A673 (cell line): ENCODE measurements at regions not wholly inside any gene's neighbourhood (a gene's known extent, or its start where the extent isn't known, plus 50 kb on each side); places are given as distances from the start of the nearest gene placed in this dataset.
A peak's percentile ranks its signal among the peaks of the same experiment; 100 is the strongest.
"Not testable (repeated sequence)": the region's sequence is repeated elsewhere in the genome, so short reads cannot be mapped to it uniquely, and the experiment has no call there.

Source experiments
- BruUV-seq: library from RNA; stranded (reverse); fragments of 400-500 nt; replicated peaks from 2 replicates; lab custom pipeline; 2021; lab: Mats Ljungman, UMichigan
- CTCF ChIA-PET: fragments of 300-600 bp; sonication (Branson Sonifier 250); formaldehyde crosslinking; loops from one replicate; lab custom pipeline; 2022; ENCODE audit warnings: antibody characterized with exemption; lab: Charles Lee
- POLR2A ChIA-PET: fragments of 300-600 bp; sonication (Branson Sonifier 250); formaldehyde crosslinking; loops from one replicate; lab custom pipeline; 2022; ENCODE audit warnings: antibody characterized with exemption; ENCODE audit not compliant: low non-redundant PET; lab: Charles Lee
- DNase-seq: peaks from one replicate; pipeline ENCODE4 v3.0.0-alpha.2; 2015; ENCODE audit warnings: low spot score
- H3K27ac ChIP-seq: fragments of 200-600 bp; sonication (generic); 2 replicates; pipeline ENCODE4 v1.5.1; 2016; ENCODE audit warnings: mixed run types, low read depth, mild to moderate bottlenecking, mixed read lengths, antibody characterized with exemption, low read length; ENCODE audit not compliant: poor library complexity, severe bottlenecking
- H3K27me3 ChIP-seq: fragments of 200-600 bp; sonication (generic); replicated peaks from 2 replicates; pipeline ENCODE4 v1.6.1; 2017; ENCODE audit warnings: mixed run types, low read depth, mild to moderate bottlenecking, mixed read lengths, antibody characterized with exemption, low read length; ENCODE audit not compliant: insufficient read depth, poor library complexity
- H3K36me3 ChIP-seq: fragments of 200-600 bp; sonication (generic); 2 replicates; pipeline ENCODE4 v1.6.1; 2016; ENCODE audit warnings: mixed run types, mild to moderate bottlenecking, mixed read lengths, antibody characterized with exemption, low read length; ENCODE audit not compliant: insufficient read depth, poor library complexity, severe bottlenecking
- H3K4me1 ChIP-seq: fragments of 200-600 bp; sonication (generic); 2 replicates; pipeline ENCODE4 v1.6.1; 2017; ENCODE audit warnings: mixed run types, mild to moderate bottlenecking, mixed read lengths, antibody characterized with exemption, low read length; ENCODE audit not compliant: insufficient read depth, poor library complexity, severe bottlenecking
- H3K4me3 ChIP-seq: fragments of 200-600 bp; sonication (generic); 2 replicates; pipeline ENCODE4 v1.5.1; 2016; ENCODE audit warnings: low read depth, mixed run types, mild to moderate bottlenecking, mixed read lengths, low read length; ENCODE audit not compliant: poor library complexity, severe bottlenecking
- H3K9me3 ChIP-seq: fragments of 200-600 bp; sonication (generic); 2 replicates; pipeline ENCODE4 v1.6.1; 2016; ENCODE audit warnings: mixed run types, low read depth, mild to moderate bottlenecking, mixed read lengths, antibody characterized with exemption, low read length; ENCODE audit not compliant: poor library complexity, severe bottlenecking
- EZH2 ChIP-seq: fragments of 200-600 bp; sonication (generic); IDR thresholded peaks from 2 replicates; pipeline ENCODE4 v1.6.1; 2017; ENCODE audit warnings: borderline replicate concordance, low read depth, mild to moderate bottlenecking, mixed read lengths, antibody characterized with exemption, low read length; ENCODE audit not compliant: poor library complexity, severe bottlenecking
- intact Hi-C: fragments of 100-400 bp; cut with micrococcal nuclease; formaldehyde crosslinking; loops from one replicate; pipeline ENCODE4 v1.10.0; 2022; ENCODE audit not compliant: unreplicated experiment
- TF ChIP-seq, protein P1 (sequence below): fragments of 300-800, 200-600 bp; sonication (generic); conservative IDR thresholded peaks from 2 replicates; pipeline ENCODE4 v1.5.1; 2017; ENCODE audit warnings: low read depth, mild to moderate bottlenecking, antibody characterized with exemption, low read length, moderate library complexity, mixed read lengths

DNA sequence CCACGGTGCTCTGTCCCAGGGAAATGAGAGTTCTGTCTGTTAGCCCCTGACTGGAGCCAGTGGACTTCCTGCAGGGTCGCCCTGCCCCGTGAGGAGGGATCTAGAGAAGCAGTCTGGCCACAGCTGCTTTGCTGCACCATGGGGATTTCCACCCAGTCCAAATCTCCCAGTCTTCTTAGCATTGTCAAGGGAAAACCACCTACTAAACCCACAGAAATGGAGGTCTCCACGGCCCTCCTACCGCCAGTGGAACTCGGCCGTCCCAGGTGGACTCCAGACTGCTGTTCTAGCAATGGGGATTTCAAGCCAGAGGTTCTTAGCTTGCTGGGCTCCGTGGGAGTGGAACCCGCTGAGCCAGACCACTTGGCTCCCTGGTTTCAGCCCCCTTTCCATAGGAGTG is 133.3 kb upstream of the PCDH7 start:
- Histone ChIP-seq H3K36me3 (no peaks in the 10 kb centered on the region), H3K4me1 (no peaks in the 10 kb centered on the region), H3K9me3 (peaks cover 4% of the 10 kb centered on the region), H3K27me3 (no peaks in the 10 kb centered on the region), H3K27ac (no peak overlapping the region), H3K4me3 (no peak overlapping the region)
- intact Hi-C loops, result no loop called here
- ChIA-PET POLR2A (no interaction called here), CTCF (no interaction called here)
- no TSS peak for BruUV-seq
- no peak for TF ChIP-seq EZH2
- TF ChIP-seq, protein P1, sequence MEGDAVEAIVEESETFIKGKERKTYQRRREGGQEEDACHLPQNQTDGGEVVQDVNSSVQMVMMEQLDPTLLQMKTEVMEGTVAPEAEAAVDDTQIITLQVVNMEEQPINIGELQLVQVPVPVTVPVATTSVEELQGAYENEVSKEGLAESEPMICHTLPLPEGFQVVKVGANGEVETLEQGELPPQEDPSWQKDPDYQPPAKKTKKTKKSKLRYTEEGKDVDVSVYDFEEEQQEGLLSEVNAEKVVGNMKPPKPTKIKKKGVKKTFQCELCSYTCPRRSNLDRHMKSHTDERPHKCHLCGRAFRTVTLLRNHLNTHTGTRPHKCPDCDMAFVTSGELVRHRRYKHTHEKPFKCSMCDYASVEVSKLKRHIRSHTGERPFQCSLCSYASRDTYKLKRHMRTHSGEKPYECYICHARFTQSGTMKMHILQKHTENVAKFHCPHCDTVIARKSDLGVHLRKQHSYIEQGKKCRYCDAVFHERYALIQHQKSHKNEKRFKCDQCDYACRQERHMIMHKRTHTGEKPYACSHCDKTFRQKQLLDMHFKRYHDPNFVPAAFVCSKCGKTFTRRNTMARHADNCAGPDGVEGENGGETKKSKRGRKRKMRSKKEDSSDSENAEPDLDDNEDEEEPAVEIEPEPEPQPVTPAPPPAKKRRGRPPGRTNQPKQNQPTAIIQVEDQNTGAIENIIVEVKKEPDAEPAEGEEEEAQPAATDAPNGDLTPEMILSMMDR, result no peak
- DNase-seq, result no peak

DNA sequence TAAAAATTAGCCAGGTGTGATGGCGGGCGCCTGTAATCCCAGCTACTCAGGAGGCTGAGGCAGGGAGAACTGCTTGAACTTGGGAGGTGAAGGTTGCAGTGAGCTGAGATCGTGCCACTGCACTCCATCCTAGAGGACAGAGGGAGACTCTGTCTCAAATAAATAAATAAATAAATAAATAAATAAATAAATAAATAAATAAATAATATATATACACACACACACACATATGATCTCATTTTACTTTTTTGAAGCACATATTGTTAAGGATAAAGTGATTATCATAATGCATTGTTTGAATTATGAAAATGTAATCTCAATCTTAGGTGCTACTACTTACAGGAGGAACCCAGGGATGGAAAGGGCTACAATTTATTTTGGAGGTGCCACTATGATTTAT is 130.5 kb upstream of the PCDH7 start:
- CTCF ChIA-PET, DNase-seq, H3K27ac ChIP-seq, H3K9me3 ChIP-seq, H3K27me3 ChIP-seq, intact Hi-C loops, H3K4me3 ChIP-seq, H3K36me3 ChIP-seq, POLR2A ChIA-PET, BruUV-seq, H3K4me1 ChIP-seq: not testable (repeated sequence)

DNA sequence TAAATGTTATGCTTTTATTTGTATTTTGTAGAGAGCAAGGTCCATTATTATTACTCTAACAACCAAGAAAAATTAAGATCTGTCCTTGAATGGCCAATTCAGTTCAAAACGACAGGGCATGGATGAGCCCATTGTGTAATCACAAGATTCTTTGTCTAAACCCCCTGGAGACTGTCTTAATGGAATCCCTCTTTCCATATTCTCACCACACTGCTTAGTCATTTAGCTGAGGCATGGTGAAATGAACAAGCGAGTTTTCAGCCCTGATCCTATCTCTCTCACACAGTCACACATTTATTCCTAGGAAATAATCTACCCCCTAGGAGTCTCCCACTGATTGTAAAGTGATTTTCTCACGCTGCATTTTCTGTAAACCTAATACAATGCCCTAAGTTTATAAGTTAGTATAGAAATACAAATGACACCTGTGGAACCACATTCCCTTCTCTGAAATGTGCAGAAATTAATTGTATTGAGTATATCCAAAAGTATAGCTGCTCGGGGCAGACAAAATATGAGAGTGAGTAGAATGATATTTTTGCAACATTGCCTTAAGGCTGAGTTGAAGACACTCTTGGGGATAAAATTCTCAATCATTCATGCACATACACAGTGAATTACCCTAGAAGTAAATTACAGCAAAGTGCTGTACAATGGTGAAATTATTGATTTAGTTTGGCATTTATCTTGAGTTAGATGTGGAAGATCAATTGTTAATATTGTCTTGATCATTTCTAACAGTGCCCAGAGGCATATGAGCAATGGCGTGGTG is 119.7 kb upstream of the PCDH7 start:
- peak; percentile 91 for DNase-seq
- BruUV-seq, result TSS peak; percentile 66
- no peaks in the 10 kb centered on the region for H3K27me3 ChIP-seq
- peaks cover 16% of the 10 kb centered on the region for H3K4me1 ChIP-seq
- peaks cover 18% of the 10 kb centered on the region for H3K36me3 ChIP-seq
- ChIA-PET CTCF (no interaction called here), POLR2A (no interaction called here)
- peak overlapping the region; percentile 68 for H3K27ac ChIP-seq
- intact Hi-C loops, result loop anchor here (1.0 to 5.0 kb wide), 2 partner anchors 218 to 795 kb away; no protein-coding TSS in a partner anchor
- peaks cover 8% of the 10 kb centered on the region for H3K9me3 ChIP-seq
- H3K4me3 ChIP-seq, result no peak overlapping the region
- no peak for TF ChIP-seq EZH2
- TF ChIP-seq, protein P1, result no peak
